HepG2 (cell line): ENCODE measurements at regions not wholly inside any gene's neighbourhood (a gene's known extent, or its start where the extent isn't known, plus 50 kb on each side); places are given as distances from the start of the nearest gene placed in this dataset.

ENCODE experiments used
- ATAC-seq: fragments of 200-7000 bp; cut with Tn5 transposase; 3 replicates; pipeline ENCODE4 v1.9.1; 2020; ENCODE audit warnings: mild to moderate bottlenecking, moderate library complexity
- BruUV-seq: library from RNA; stranded (reverse); fragments of 400-500 nt; replicated peaks from 2 replicates; lab custom pipeline; 2021; lab: Mats Ljungman, UMichigan
- CTCF ChIA-PET: fragments of 300-600 bp; formaldehyde crosslinking; extraction: SDS; loops from one replicate; lab custom pipeline; 2021; ENCODE audit warnings: low total read pairs, inconsistent platforms, low intra/inter-chr PET ratio; lab: Yijun Ruan, JAX
- POLR2A ChIA-PET: fragments of 350-600 bp; sonication (Branson Sonifier 250); formaldehyde crosslinking; loops from one replicate; lab custom pipeline; 2020; ENCODE audit warnings: antibody characterized with exemption, inconsistent platforms; lab: Yijun Ruan, JAX
- DNase-seq: peaks from one replicate; pipeline ENCODE4 v3.0.0-alpha.2; 2015; ENCODE audit warnings: low spot score
- FAIRE-seq: peaks from 3 replicates; lab custom pipeline; 2011; peaks lifted over from hg19 to GRCh38; lab: Jason Lieb, UNC
- H2AFZ ChIP-seq: one replicate; pipeline ENCODE4 v1.6.1; 2011; ENCODE audit warnings: low read length, inconsistent platforms
- H3K27ac ChIP-seq: fragments of 300-600 bp; 3 replicates; pipeline ENCODE4 v1.8.0; 2011; ENCODE audit warnings: mixed run types, mild to moderate bottlenecking, mixed read lengths, low read length, inconsistent platforms; ENCODE audit not compliant: insufficient read depth; ENCODE audit errors: extremely low read length
- H3K27me3 ChIP-seq, 2 experiments: fragments of 200-600 bp in 1 of 2; 2 replicates in 1 of 2; 3 replicates in 1 of 2; pipeline versions ENCODE4 v1.6.0 to v1.8.0; 2011; ENCODE audit warnings: low read length in 2 of 2, mild to moderate bottlenecking in 2 of 2, moderate library complexity in 2 of 2, inconsistent platforms in 1 of 2; ENCODE audit not compliant: insufficient read depth in 2 of 2, control insufficient read depth in 1 of 2
- H3K36me3 ChIP-seq, 2 experiments: fragments of 200-600 bp in 1 of 2; replicated peaks in 1 of 2; 2 replicates in 1 of 2; 3 replicates in 1 of 2; pipeline versions ENCODE4 v1.5.1 to v1.8.0; 2011; ENCODE audit warnings: low read length in 2 of 2, inconsistent platforms in 1 of 2; ENCODE audit not compliant: insufficient read depth in 2 of 2, control insufficient read depth in 1 of 2
- H3K4me1 ChIP-seq: 2 replicates; pipeline ENCODE4 v1.5.1; 2012; ENCODE audit warnings: low read length, inconsistent platforms; ENCODE audit not compliant: insufficient read depth
- H3K4me2 ChIP-seq: 2 replicates; pipeline ENCODE4 v1.6.0; 2011; ENCODE audit warnings: low read depth, low read length, inconsistent platforms
- H3K4me3 ChIP-seq, 3 experiments: fragments of 200-600 bp in 1 of 3; sonication (generic), shearing (Covaris generic) in 1 of 3; replicated peaks in 1 of 3; 2 replicates each; pipeline ENCODE4 v1.5.1; 2011 to 2016; ENCODE audit warnings: low read length in 3 of 3, inconsistent platforms in 2 of 3, low read depth in 2 of 3, mild to moderate bottlenecking in 2 of 3, control low read depth in 1 of 3, mixed read lengths in 1 of 3; ENCODE audit not compliant: insufficient read depth in 1 of 3
- H3K79me2 ChIP-seq: one replicate; pipeline ENCODE4 v1.6.1; 2011; ENCODE audit warnings: low read length, inconsistent platforms; ENCODE audit not compliant: insufficient read depth
- H3K9ac ChIP-seq: 2 replicates; pipeline ENCODE4 v1.6.0; 2011; ENCODE audit warnings: mild to moderate bottlenecking, low read depth, low read length, inconsistent platforms; ENCODE audit not compliant: insufficient read depth
- H3K9me3 ChIP-seq: 2 replicates; pipeline ENCODE4 v1.5.1; 2012; ENCODE audit warnings: mild to moderate bottlenecking, low read length
- H4K20me1 ChIP-seq: 2 replicates; pipeline ENCODE4 v1.6.0; 2011; ENCODE audit warnings: inconsistent platforms, mild to moderate bottlenecking, low read length, moderate library complexity; ENCODE audit not compliant: insufficient read depth
- ATF3 ChIP-seq: sonication (generic); formaldehyde crosslinking; IDR thresholded peaks from 2 replicates; pipeline ENCODE4 v1.4.0; 2020; ENCODE audit warnings: missing genetic modification reagents
- DRAP1 ChIP-seq: IDR thresholded peaks from 2 replicates; pipeline ENCODE4 v1.6.1; 2016; ENCODE audit warnings: missing genetic modification reagents, missing compliant biosample characterization
- HIC2 ChIP-seq: sonication (generic); formaldehyde crosslinking; IDR thresholded peaks from 2 replicates; pipeline ENCODE4 v1.9.0; 2022; ENCODE audit warnings: low read depth, missing genetic modification reagents
- MXD1 ChIP-seq: sonication (generic); formaldehyde crosslinking; IDR thresholded peaks from 2 replicates; pipeline ENCODE4 v1.4.0; 2020; ENCODE audit warnings: mild to moderate bottlenecking, missing genetic modification reagents
- RNF219 ChIP-seq: sonication (generic); formaldehyde crosslinking; IDR thresholded peaks from 2 replicates; pipeline ENCODE4 v1.5.0; 2020; ENCODE audit warnings: mild to moderate bottlenecking, missing genetic modification reagents
- SNAPC4 ChIP-seq: sonication (generic); formaldehyde crosslinking; IDR thresholded peaks from 2 replicates; pipeline ENCODE4 v1.4.0; 2020; ENCODE audit warnings: mild to moderate bottlenecking, missing genetic modification reagents
- ZBTB14 ChIP-seq: sonication (generic); formaldehyde crosslinking; IDR thresholded peaks from 2 replicates; pipeline ENCODE4 v1.4.0; 2020; ENCODE audit warnings: missing genetic modification reagents
- ZFAT ChIP-seq: sonication (generic); formaldehyde crosslinking; conservative IDR thresholded peaks from 2 replicates; pipeline ENCODE4 v1.8.1; 2023; ENCODE audit warnings: missing genetic modification reagents, inconsistent platforms
- ZNF138 ChIP-seq: sonication (generic); formaldehyde crosslinking; IDR thresholded peaks from 2 replicates; pipeline ENCODE4 v1.5.0; 2020; ENCODE audit warnings: mild to moderate bottlenecking, low read depth, missing genetic modification reagents
- ZNF3 ChIP-seq: IDR thresholded peaks from 2 replicates; pipeline ENCODE4 v1.7.0; 2017; ENCODE audit warnings: inconsistent platforms
- ZNF33A ChIP-seq: sonication (generic); formaldehyde crosslinking; IDR thresholded peaks from 2 replicates; pipeline ENCODE4 v1.5.1; 2020; ENCODE audit warnings: missing genetic modification reagents, mild to moderate bottlenecking, moderate library complexity, borderline replicate concordance
- WGBS: methylation state at CpG from one replicate; pipeline ENCODE4 v1.1.6; 2017; ENCODE audit warnings: low lambda C conversion rate; 5-methylcytosine and 5-hydroxymethylcytosine counted together
- in situ Hi-C: cut with HindIII; loops from 2 replicates; pipeline ENCODE4 v1.10.0; 2017; ENCODE audit warnings: low pct_unique_long_range_greater_than_20kb; ENCODE audit not compliant: extremely low pct_ligation_motif_present
- intact Hi-C: fragments of 100-400 bp; cut with micrococcal nuclease; formaldehyde crosslinking; loops from one replicate; pipeline ENCODE4 v1.10.0; 2022; ENCODE audit not compliant: unreplicated experiment

- intact Hi-C loops = loop anchor here (10.0 kb wide), 1 partner anchor 221 kb away; no protein-coding TSS in a partner anchor
Observed at GRCh38 chr3:69675786-69676530, 63.3 kb upstream of the MITF start.

More at GRCh38 chr3:69675786-69676530, 63.3 kb upstream of the MITF start:
- no peak overlapping the region for H3K9ac ChIP-seq
- H3K4me1 ChIP-seq = no peaks in the 10 kb centered on the region
- in situ Hi-C loops = no loop called here
- POLR2A ChIA-PET = no interaction called here
- no peaks in the 10 kb centered on the region for H4K20me1 ChIP-seq
- WGBS = 5% methylated on average over 5 of the region's 6 CpGs
- FAIRE-seq (no peak), DNase-seq (no peak), ATAC-seq (no peak)
- no peak for TF ChIP-seq ZNF138 (CRISPR knock-in tag)
- TF ChIP-seq HIC2 (CRISPR knock-in tag) = no peak
- no peak for TF ChIP-seq ZFAT (CRISPR knock-in tag)
- TF ChIP-seq DRAP1 = no peak
- no peak for TF ChIP-seq ATF3 (CRISPR knock-in tag)
- no peak for TF ChIP-seq ZBTB14 (CRISPR knock-in tag)
- TF ChIP-seq RNF219 = no peak
- no peak for TF ChIP-seq MXD1 (CRISPR knock-in tag)
- no peak for TF ChIP-seq ZNF3
- no peak for TF ChIP-seq SNAPC4 (CRISPR knock-in tag)
- no peak for TF ChIP-seq ZNF33A (CRISPR knock-in tag)
- CTCF ChIA-PET = no interaction called here
- no peak overlapping the region for H3K4me3 ChIP-seq
- H2AFZ ChIP-seq = no peak overlapping the region
- no peaks in the 10 kb centered on the region; a peak in 1 of 5 replicates for H3K27me3 ChIP-seq
- H3K79me2 ChIP-seq = no peaks in the 10 kb centered on the region
- no peaks in the 10 kb centered on the region for H3K9me3 ChIP-seq
- no TSS peak for BruUV-seq
- no peak overlapping the region for H3K4me2 ChIP-seq
- no peaks in the 10 kb centered on the region for H3K36me3 ChIP-seq
- no peak overlapping the region for H3K27ac ChIP-seq
